Stimulated activated naive B cell treated with anti-CD40 and anti-IgM and Interleukin-4, amounts not matched to agents 10 μg/mL and 1 μg/mL and 100 μg/mL, for 72 hours (primary cell): ENCODE measurements at regions not wholly inside any gene's neighbourhood (a gene's known extent, or its start where the extent isn't known, plus 50 kb on each side); places are given as distances from the start of the nearest gene placed in this dataset.

Experiments
- ATAC-seq, 2 donors: fragments of 150-1000 bp; cut with Tn5 transposase; replicated peaks; 2 replicates each; pipeline ENCODE4 v1.10.0; 2021; ENCODE audit warnings: moderate library complexity in 1 of 2
- DNase-seq: peaks from one replicate; pipeline ENCODE4 v3.0.0; 2021
- H3K27ac Mint-ChIP-seq: one replicate; pipeline ENCODE4 v1.8.0; 2022; ENCODE audit warnings: mild to moderate bottlenecking, mixed read lengths
- H3K27me3 Mint-ChIP-seq, 2 donors: one replicate each; pipeline ENCODE4 v1.8.0; 2022; ENCODE audit warnings: mixed read lengths in 2 of 2
- H3K36me3 Mint-ChIP-seq, 2 donors: one replicate each; pipeline ENCODE4 v1.8.0; 2022; ENCODE audit warnings: mixed read lengths in 2 of 2, mild to moderate bottlenecking in 1 of 2
- H3K4me1 Mint-ChIP-seq, 2 donors: one replicate each; pipeline ENCODE4 v1.8.0; 2022; ENCODE audit warnings: mixed read lengths in 2 of 2, mild to moderate bottlenecking in 1 of 2
- H3K4me3 Mint-ChIP-seq, 2 donors: one replicate each; pipeline ENCODE4 v1.8.0; 2022; ENCODE audit warnings: mild to moderate bottlenecking in 2 of 2, mixed read lengths in 2 of 2, moderate library complexity in 1 of 2
- H3K9me3 Mint-ChIP-seq, 2 donors: one replicate each; pipeline ENCODE4 v1.8.0; 2022; ENCODE audit warnings: mixed read lengths in 2 of 2, mild to moderate bottlenecking in 1 of 2

- no peak for ATAC-seq
These were observed 580.0 kb downstream of the SOX6 start for GRCh38 chr11:15776366-15776765.

GRCh38 chr11:15779518-15779917 lies 576.8 kb downstream of the SOX6 start:
- H3K9me3 Mint-ChIP-seq: no peaks in the 10 kb centered on the region
- no peak overlapping the region for H3K4me3 Mint-ChIP-seq
- ATAC-seq (no peak), DNase-seq (no peak)
- no peaks in the 10 kb centered on the region for H3K4me1 Mint-ChIP-seq
- no peak overlapping the region for H3K27ac Mint-ChIP-seq
- H3K27me3 Mint-ChIP-seq: peaks cover 0 to 4% of the 10 kb centered on the region in 2 donors
- H3K36me3 Mint-ChIP-seq: no peaks in the 10 kb centered on the region

More at GRCh38 chr11:15776366-15776765, 580.0 kb downstream of the SOX6 start:
- no peak for DNase-seq
- Mint-ChIP-seq H3K27ac (no peak overlapping the region), H3K9me3 (no peaks in the 10 kb centered on the region), H3K36me3 (no peaks in the 10 kb centered on the region), H3K4me3 (no peak overlapping the region), H3K27me3 (peaks cover 0 to 4% of the 10 kb centered on the region in 2 donors), H3K4me1 (no peaks in the 10 kb centered on the region)

GRCh38 chr11:15780382-15780781 lies 576.0 kb downstream of the SOX6 start:
- DNase-seq: no peak
- H3K9me3 Mint-ChIP-seq: no peaks in the 10 kb centered on the region
- no peaks in the 10 kb centered on the region for H3K4me1 Mint-ChIP-seq
- peaks cover 0 to 4% of the 10 kb centered on the region in 2 donors for H3K27me3 Mint-ChIP-seq
- no peak for ATAC-seq
- no peak overlapping the region for H3K4me3 Mint-ChIP-seq
- H3K36me3 Mint-ChIP-seq: no peaks in the 10 kb centered on the region
- no peak overlapping the region for H3K27ac Mint-ChIP-seq

GRCh38 chr11:15780837-15781236 lies 575.5 kb downstream of the SOX6 start:
- peaks cover 0 to 4% of the 10 kb centered on the region in 2 donors for H3K27me3 Mint-ChIP-seq
- no peak overlapping the region for H3K4me3 Mint-ChIP-seq
- no peaks in the 10 kb centered on the region for H3K36me3 Mint-ChIP-seq
- no peak overlapping the region for H3K27ac Mint-ChIP-seq
- H3K9me3 Mint-ChIP-seq: no peaks in the 10 kb centered on the region
- ATAC-seq (no peak), DNase-seq (no peak)
- H3K4me1 Mint-ChIP-seq: no peaks in the 10 kb centered on the region

GRCh38 chr11:15783619-15784018 lies 572.7 kb downstream of the SOX6 start:
- no peak for DNase-seq
- no peaks in the 10 kb centered on the region for H3K9me3 Mint-ChIP-seq
- H3K36me3 Mint-ChIP-seq: no peaks in the 10 kb centered on the region
- no peaks in the 10 kb centered on the region for H3K4me1 Mint-ChIP-seq
- no peak overlapping the region for H3K4me3 Mint-ChIP-seq
- H3K27me3 Mint-ChIP-seq: peaks cover 0 to 4% of the 10 kb centered on the region in 2 donors
- ATAC-seq: no peak
- no peak overlapping the region for H3K27ac Mint-ChIP-seq

- no peaks in the 10 kb centered on the region for H3K36me3 Mint-ChIP-seq
- no peaks in the 10 kb centered on the region for H3K4me1 Mint-ChIP-seq
- H3K27ac Mint-ChIP-seq: no peak overlapping the region
- peaks cover 4 to 5% of the 10 kb centered on the region in 2 donors for H3K9me3 Mint-ChIP-seq
- no peak for DNase-seq
- no peak overlapping the region for H3K4me3 Mint-ChIP-seq
- ATAC-seq: no peak
- no peaks in the 10 kb centered on the region for H3K27me3 Mint-ChIP-seq
These were observed 563.0 kb downstream of the SOX6 start for GRCh38 chr11:15793043-15793996.

- no peak for ATAC-seq
- Mint-ChIP-seq H3K27me3 (no peaks in the 10 kb centered on the region), H3K27ac (no peak overlapping the region), H3K4me3 (no peak overlapping the region), H3K9me3 (peaks cover 4 to 5% of the 10 kb centered on the region in 2 donors), H3K36me3 (no peaks in the 10 kb centered on the region), H3K4me1 (no peaks in the 10 kb centered on the region)
- no peak for DNase-seq
These were observed 561.8 kb downstream of the SOX6 start for GRCh38 chr11:15794361-15795150.

- peaks cover 4 to 5% of the 10 kb centered on the region in 2 donors for H3K9me3 Mint-ChIP-seq
- H3K36me3 Mint-ChIP-seq: no peaks in the 10 kb centered on the region
- H3K27me3 Mint-ChIP-seq: no peaks in the 10 kb centered on the region
- peaks cover 2 to 8% of the 10 kb centered on the region in 2 donors for H3K4me1 Mint-ChIP-seq
- H3K4me3 Mint-ChIP-seq: no peak overlapping the region
- ATAC-seq (no peak), DNase-seq (no peak)
- H3K27ac Mint-ChIP-seq: no peak overlapping the region
These were observed 561.0 kb downstream of the SOX6 start for GRCh38 chr11:15795378-15795777.

- Mint-ChIP-seq H3K36me3 (no peaks in the 10 kb centered on the region), H3K4me3 (no peak overlapping the region), H3K4me1 (peaks cover 2 to 8% of the 10 kb centered on the region in 2 donors), H3K9me3 (peaks cover 0 to 2% of the 10 kb centered on the region in 2 donors), H3K27me3 (no peaks in the 10 kb centered on the region), H3K27ac (peak overlapping the region; percentile 2)
- DNase-seq (peak; percentile 5), ATAC-seq (peak; percentile 85 to 87)
These were observed 556.1 kb downstream of the SOX6 start for GRCh38 chr11:15800111-15800800.

GRCh38 chr11:15801126-15801525 lies 555.2 kb downstream of the SOX6 start:
- H3K4me1 Mint-ChIP-seq: peaks cover 2 to 8% of the 10 kb centered on the region in 2 donors
- H3K27ac Mint-ChIP-seq: no peak overlapping the region
- ATAC-seq (no peak), DNase-seq (no peak)
- H3K4me3 Mint-ChIP-seq: no peak overlapping the region
- no peaks in the 10 kb centered on the region for H3K27me3 Mint-ChIP-seq
- peaks cover 0 to 2% of the 10 kb centered on the region in 2 donors for H3K9me3 Mint-ChIP-seq
- H3K36me3 Mint-ChIP-seq: no peaks in the 10 kb centered on the region

- no peaks in the 10 kb centered on the region for H3K36me3 Mint-ChIP-seq
- H3K4me3 Mint-ChIP-seq: no peak overlapping the region
- no peaks in the 10 kb centered on the region for H3K27me3 Mint-ChIP-seq
- H3K27ac Mint-ChIP-seq: no peak overlapping the region
- H3K9me3 Mint-ChIP-seq: peaks cover 0 to 2% of the 10 kb centered on the region in 2 donors
- DNase-seq: no peak
- no peak for ATAC-seq
- peaks cover 2 to 8% of the 10 kb centered on the region in 2 donors for H3K4me1 Mint-ChIP-seq
These were observed 554.7 kb downstream of the SOX6 start for GRCh38 chr11:15801616-15802015.

- H3K4me1 Mint-ChIP-seq: no peaks in the 10 kb centered on the region
- H3K27ac Mint-ChIP-seq: no peak overlapping the region
- no peaks in the 10 kb centered on the region for H3K36me3 Mint-ChIP-seq
- H3K9me3 Mint-ChIP-seq: no peaks in the 10 kb centered on the region
- DNase-seq (no peak), ATAC-seq (no peak)
- H3K4me3 Mint-ChIP-seq: no peak overlapping the region
- no peaks in the 10 kb centered on the region for H3K27me3 Mint-ChIP-seq
These were observed 550.6 kb downstream of the SOX6 start for GRCh38 chr11:15805726-15806125.

- H3K9me3 Mint-ChIP-seq: no peaks in the 10 kb centered on the region
- no peaks in the 10 kb centered on the region for H3K27me3 Mint-ChIP-seq
- H3K36me3 Mint-ChIP-seq: no peaks in the 10 kb centered on the region
- H3K27ac Mint-ChIP-seq: no peak overlapping the region
- H3K4me1 Mint-ChIP-seq: no peaks in the 10 kb centered on the region
- DNase-seq (no peak), ATAC-seq (no peak)
- no peak overlapping the region for H3K4me3 Mint-ChIP-seq
These were observed 550.1 kb downstream of the SOX6 start for GRCh38 chr11:15806217-15806616.

GRCh38 chr11:15807827-15808226 lies 548.5 kb downstream of the SOX6 start:
- ATAC-seq: no peak
- DNase-seq: no peak
- Mint-ChIP-seq H3K27me3 (peaks cover 0 to under 1% of the 10 kb centered on the region in 2 donors), H3K36me3 (no peaks in the 10 kb centered on the region), H3K4me1 (no peaks in the 10 kb centered on the region), H3K4me3 (no peak overlapping the region), H3K27ac (no peak overlapping the region), H3K9me3 (no peaks in the 10 kb centered on the region)
